ENCODE measurements at regions not wholly inside any gene's neighbourhood (a gene's known extent, or its start where the extent isn't known, plus 50 kb on each side); places are given as distances from the start of the nearest gene placed in this dataset.

DNA sequence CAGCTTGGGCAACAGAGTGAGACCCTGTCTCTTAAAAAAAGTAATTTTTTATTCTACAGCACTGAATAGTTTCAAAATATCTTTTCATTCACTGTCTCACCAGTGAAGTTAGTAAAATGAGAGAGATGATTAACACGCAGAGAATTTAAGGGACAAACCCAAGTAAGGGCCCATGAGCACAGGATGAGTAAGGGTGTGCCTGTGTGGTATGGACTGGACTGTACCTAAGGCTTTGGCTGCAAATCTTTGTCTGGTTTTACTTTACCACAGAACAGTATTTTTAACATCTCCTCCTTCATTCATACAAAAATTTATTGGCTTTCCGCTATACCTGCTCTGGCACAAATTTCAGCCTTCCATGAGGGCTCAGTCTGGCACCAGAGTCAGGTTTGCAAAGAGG is 433.3 kb downstream of the UTRN start:
- DNase-seq (ENCODE audit: low spot score) = no peak
- intact Hi-C loops (cut with DNase I) = no loop called here

DNA sequence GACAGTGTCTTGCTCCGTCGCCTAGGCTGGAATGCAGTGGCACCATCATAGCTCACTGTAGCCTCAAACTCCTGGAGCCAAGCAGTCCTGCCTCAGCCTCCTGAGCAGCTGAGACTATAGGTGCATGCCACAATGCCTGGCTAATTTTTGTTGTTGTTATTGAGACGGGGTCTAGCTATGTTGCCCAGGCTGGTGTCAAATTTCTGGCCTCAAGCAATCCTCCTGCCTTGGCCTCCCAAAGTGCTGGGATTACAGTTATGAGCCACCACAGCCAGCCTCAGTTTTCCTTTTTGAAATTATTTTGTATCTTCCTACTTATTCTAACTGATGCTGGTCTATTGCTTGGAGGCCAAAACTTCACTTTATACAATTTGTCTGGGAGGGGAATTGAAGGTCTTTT is 436.1 kb downstream of the UTRN start:
- intact Hi-C loops (cut with DNase I) = no loop called here
- DNase-seq (ENCODE audit: low spot score) = no peak

GRCh38 chr6:144722154-144722737 is 437.1 kb downstream of the UTRN start:
- intact Hi-C loops (cut with DNase I) = no loop called here
- no peak for DNase-seq (ENCODE audit: low spot score)

DNA sequence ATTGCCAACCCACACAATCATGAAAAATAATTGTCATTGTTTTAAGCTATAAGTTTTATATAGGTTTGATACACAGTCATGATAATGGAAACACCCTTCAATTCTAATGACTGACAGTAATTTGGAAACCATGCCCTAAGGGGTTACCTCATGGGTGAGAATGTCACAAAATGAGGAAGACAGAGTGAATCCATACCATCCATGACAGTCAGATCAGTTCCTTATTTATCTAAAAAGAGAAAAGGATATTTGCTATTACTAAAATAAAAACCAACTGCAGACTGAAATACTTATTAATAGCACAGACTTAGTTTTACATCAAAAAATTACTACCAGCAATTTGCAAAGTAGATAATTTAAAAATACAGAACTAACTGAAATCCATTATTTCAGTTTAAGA is 437.8 kb downstream of the UTRN start:
- DNase-seq (ENCODE audit: low spot score) = no peak
- intact Hi-C loops (cut with DNase I) = no loop called here

DNA sequence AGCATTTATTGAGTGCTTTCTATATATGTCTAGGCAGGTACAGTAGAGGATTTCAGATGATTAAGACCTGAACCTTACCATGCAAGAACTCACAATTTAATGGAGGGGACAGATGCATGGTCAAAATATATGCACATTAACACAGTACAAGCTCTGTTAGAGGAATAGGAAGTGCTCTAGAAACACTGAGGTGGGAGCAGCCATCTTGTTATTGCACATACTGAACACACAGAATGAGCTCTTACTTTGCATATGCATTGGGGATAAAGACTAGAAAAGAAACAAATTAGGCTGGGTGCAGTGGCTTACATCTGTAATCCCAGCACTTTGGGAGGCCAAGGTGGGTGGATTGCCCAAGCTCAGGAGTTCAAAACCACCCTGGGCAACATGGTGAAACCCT is 438.3 kb downstream of the UTRN start:
- intact Hi-C loops (cut with DNase I) = no loop called here

GRCh38 chr6:144724818-144725217 is 439.7 kb downstream of the UTRN start:
- intact Hi-C loops (cut with DNase I) = no loop called here
- DNase-seq (ENCODE audit: low spot score) = no peak

More for the DNA sequence above, 438.3 kb downstream of the UTRN start:
- DNase-seq (ENCODE audit: low spot score) = no peak

DNA sequence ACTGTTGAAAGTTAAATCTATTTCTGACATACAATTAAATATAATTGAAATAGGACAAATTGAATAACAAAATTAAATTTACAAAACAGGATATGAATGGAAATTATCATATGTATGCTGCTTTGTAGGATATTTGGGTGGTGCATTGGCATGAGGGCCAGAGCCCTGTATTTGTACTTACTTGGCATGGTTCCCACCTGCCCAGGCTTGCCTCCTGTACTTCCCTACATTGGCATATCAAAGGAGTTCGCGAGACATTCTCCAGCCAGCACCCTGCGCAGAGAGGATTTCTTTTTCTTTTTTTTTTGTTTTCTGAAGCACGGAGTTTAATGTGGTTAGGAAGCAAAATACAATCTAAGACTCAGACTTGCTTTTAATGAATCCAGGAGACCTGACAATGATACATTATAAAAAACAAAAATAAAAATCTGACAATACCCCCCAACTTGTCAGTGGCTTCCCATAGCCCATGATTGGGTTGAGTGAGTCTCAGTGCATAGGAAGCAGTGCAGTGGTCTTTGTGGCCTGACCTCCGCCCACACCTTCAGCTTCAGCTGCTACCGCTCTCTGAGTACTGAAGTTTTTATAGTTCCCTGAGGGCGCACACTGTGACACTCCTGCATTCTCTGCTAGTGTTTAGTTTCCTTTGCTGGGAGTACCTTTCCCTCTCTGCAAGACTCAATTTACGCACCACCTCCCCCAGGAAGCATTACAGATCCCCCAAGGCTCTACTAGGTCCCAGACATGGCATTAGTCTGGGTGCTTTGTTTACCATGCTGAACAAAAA is 440.8 kb downstream of the UTRN start:
- intact Hi-C loops (cut with DNase I) = no loop called here
- no peak for DNase-seq (ENCODE audit: low spot score)

DNA sequence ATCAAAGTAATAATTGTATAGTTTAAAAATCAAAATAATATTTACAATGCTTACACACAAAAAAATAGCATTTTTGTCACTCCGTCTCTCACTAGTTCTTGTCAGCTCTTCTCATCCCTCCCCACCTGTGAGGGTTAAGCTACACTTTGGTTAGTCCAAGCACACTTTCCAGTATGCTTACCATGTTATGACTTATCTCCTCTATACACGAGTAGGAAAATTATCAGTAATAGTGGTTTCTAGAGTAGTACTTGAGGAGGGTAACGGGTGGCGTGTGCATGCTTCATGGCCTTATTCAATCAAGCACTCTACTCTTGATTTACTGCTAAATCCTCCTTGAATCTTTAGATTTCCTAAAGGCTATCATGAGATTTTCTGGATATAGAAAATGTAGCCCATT is 443.7 kb downstream of the UTRN start:
- intact Hi-C loops (cut with DNase I) = no loop called here
- DNase-seq (ENCODE audit: low spot score) = no peak

- intact Hi-C loops (cut with DNase I) = no loop called here
- no peak for DNase-seq (ENCODE audit: low spot score)
Measured at GRCh38 chr6:144729502-144729901, 444.4 kb downstream of the UTRN start.

DNA sequence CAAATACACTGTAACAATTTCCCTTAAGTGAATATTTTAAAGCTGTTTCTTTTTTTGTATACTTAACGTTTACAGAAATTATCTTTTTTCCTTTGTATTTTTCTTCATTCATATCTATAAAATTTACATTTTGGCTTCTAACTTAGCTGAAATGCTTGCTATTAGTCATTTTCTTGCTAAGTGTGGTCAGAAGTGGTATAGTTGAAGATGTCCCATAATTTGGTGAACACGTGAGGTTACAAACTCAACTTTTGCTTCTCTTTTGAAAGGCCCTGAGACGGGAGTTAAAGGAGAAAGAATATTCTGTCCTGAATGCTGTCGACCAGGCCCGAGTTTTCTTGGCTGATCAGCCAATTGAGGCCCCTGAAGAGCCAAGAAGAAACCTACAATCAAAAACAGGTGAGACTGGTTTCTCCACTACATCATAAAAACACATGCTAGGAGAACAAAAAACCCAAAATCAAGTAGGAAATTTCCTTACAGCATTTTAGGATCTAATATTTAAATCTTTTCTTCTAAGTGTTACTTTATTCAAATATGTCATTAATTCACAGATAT is 445.0 kb downstream of the UTRN start:
- intact Hi-C loops (cut with DNase I) = no loop called here
- no peak for DNase-seq (ENCODE audit: low spot score)

DNA sequence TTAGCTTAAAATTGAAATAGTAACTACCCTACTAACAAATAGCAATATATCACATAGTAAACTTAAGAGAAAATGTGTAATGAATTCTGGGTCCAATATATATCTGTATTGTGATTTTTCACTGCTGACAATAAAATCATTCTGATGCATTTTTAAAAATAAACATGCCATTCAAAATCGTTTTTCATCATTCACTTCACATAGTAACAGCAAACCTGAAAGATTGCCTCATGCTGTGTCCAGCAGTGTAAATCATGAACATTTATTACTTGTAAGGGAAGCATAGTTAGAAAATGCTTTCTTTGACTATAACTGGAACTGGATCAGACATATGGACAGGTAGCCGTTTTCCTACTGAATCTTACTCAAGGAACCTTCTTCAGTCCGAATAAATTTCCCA is 446.1 kb downstream of the UTRN start:
- DNase-seq (ENCODE audit: low spot score) = no peak

GRCh38 chr6:144736763-144737162 is 451.6 kb downstream of the UTRN start:
- DNase-seq (ENCODE audit: low spot score) = no peak

More for the DNA sequence above, 446.1 kb downstream of the UTRN start:
- intact Hi-C loops (cut with DNase I) = no loop called here

DNA sequence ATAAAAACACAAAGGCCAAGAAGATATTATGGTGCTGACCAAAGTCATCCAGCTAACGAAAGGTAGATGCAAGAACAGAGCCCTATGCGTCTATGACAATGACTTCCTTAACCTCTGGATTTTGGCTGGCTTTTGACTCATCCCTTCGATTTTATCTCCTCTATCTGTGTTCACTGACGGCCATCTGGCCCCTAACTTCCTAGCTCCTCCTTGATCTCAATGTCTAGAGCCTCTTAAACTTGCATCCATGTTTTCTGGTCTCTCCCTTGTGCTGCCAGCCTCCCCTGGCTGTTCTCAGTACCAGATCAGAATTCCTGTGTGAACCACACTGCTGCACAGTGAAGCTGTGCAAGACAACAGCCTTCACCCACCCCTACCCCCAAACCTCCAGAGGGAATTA is 452.9 kb downstream of the UTRN start:
- no peak for DNase-seq (ENCODE audit: low spot score)
- intact Hi-C loops (cut with DNase I) = no loop called here

More at GRCh38 chr6:144736763-144737162, 451.6 kb downstream of the UTRN start:
- intact Hi-C loops (cut with DNase I) = no loop called here

DNA sequence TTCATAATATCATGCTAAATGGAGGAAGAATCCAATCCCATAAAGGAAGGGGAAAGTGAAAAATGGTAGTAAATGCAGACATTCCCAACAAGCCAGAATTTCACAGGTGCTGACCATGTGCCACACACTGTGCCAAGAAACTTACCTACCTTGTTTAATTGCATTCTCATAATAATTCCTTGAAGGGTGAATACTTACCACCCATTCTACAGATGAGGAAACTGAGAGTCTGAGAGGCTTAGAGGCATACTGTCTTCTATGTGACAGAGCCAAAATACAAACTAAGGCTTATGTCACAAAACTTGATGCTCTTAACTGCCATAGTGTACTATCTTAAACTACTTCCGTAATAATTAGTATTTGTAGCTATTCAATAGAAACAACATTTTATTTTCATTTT is 454.7 kb downstream of the UTRN start:
- intact Hi-C loops (cut with DNase I) = loop anchor here in 1 of 2 donors (5.0 kb wide), 1 partner anchor 197 kb away; no protein-coding TSS in a partner anchor
- DNase-seq (ENCODE audit: low spot score) = no peak

- DNase-seq (ENCODE audit: low spot score) = no peak
- intact Hi-C loops (cut with DNase I) = loop anchor here in 1 of 2 donors (5.0 kb wide), 1 partner anchor 196 kb away; no protein-coding TSS in a partner anchor
Measured at GRCh38 chr6:144741659-144742058, 456.5 kb downstream of the UTRN start.

DNA sequence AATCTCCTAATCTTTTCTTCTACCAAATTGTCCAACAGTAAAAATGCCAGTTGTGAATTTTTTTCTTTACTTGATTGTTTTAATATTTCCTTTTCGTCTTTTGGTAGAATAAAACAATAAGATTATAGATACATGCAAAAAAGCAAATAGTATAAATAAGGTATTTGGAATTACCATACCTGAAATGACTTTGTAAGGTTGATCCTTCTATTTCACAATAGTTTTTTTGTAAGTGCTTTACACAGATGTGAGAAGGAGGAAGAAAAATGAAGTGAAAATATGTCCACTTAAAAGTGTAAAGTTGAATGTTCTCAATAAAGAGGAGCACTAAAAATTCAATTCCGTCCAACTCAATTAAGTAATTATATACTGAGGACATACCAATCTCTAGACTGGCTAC is 457.6 kb downstream of the UTRN start:
- no peak for DNase-seq (ENCODE audit: low spot score)
- intact Hi-C loops (cut with DNase I) = loop anchor here in 1 of 2 donors (5.0 kb wide), 1 partner anchor 195 kb away; no protein-coding TSS in a partner anchor

DNA sequence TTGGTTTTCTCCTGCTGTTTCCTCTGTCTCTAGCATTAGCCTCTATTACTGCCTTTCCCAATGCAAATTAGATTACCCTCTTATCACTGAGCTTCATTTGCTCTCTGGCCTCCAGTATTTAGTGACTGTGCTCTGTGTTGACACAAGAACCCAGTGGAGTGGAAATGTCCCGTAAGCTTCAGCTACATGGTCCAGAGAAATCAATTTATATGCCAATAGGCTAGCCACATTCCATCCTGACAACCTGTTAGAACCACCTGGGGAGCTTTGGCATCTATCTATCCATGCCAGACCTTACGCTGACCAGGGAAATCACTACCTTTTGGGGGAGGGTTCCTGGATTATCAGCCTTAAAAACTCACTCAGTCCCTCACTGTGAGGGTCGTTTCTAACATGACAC is 459.6 kb downstream of the UTRN start:
- intact Hi-C loops (cut with DNase I) = loop anchor here in 1 of 2 donors (5.0 kb wide), 1 partner anchor 193 kb away; no protein-coding TSS in a partner anchor
- no peak for DNase-seq (ENCODE audit: low spot score)

- DNase-seq (ENCODE audit: low spot score) = no peak
Measured at GRCh38 chr6:144745439-144745838, 460.3 kb downstream of the UTRN start.

DNA sequence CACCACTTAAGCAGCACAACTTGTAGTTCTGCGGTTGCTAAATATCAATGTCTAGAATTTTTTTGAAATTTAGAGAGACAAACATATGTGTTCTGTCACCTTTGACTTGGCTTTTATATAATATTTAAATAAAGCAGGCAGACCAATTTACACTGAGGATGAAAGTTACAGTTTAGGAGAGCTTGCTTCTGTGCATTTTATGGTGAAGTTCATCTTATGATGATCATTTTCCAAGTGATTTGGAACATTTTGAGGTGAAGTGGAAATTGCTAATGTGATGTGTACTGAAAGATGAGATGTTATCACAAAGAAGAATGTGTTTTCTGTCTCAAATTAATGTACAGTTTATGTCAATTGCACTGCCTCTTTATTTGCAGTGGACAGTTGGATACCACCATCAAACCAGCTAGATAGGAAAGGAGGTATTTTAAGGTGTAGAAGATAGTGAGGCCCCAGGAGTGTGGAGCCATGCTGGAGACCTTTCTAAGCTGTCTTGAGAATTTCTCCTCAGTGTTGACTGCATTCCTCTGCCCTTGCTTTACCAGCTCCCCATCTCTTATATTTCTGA is 461.9 kb downstream of the UTRN start:
- intact Hi-C loops (cut with DNase I) = no loop called here

More at GRCh38 chr6:144745439-144745838, 460.3 kb downstream of the UTRN start:
- intact Hi-C loops (cut with DNase I) = no loop called here

GRCh38 chr6:144749263-144749662 is 464.1 kb downstream of the UTRN start:
- intact Hi-C loops (cut with DNase I) = no loop called here
- no peak for DNase-seq (ENCODE audit: low spot score)

More for the DNA sequence above, 461.9 kb downstream of the UTRN start:
- DNase-seq (ENCODE audit: low spot score) = no peak
